ENCODE measurements at regions not wholly inside any gene's neighbourhood (a gene's known extent, or its start where the extent isn't known, plus 50 kb on each side); places are given as distances from the start of the nearest gene placed in this dataset.
A peak's percentile ranks its signal among the peaks of the same experiment; 100 is the strongest.
"Not testable (repeated sequence)": the region's sequence is repeated elsewhere in the genome, so short reads cannot be mapped to it uniquely, and the experiment has no call there.

DNA sequence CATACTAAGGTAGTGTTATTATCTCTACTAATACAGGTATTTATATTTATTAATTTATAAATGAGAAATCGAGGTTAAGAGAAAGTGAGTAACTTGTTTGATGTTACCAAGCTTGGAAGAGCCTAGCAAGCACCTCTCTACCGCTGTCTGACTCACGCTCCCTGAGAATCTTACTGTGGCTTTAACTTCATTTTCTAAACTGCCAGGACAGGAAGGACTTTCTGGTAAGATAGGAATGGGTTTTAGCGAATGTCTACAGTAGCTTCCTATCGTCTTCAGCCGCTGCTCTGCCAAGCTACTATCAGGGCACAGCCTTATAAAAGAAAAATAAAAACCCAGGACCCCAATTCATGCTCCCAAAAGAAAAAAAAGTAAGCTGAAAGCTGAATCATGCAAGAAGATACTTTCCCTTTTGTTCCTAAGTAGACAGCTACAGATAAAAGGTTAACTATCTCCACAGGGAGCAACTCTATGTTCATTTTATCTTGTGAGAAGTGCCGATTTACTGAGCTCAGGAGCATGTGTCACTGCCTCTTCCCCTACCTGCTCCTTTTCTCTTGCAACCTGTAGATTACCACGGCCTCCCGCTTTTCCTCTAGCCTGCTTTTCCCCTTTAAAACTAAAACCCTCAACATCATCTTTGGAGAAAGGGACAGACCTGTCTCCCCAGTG is 60.2 kb downstream of the THNSL1 start:
- no peak for DNase-seq

DNA sequence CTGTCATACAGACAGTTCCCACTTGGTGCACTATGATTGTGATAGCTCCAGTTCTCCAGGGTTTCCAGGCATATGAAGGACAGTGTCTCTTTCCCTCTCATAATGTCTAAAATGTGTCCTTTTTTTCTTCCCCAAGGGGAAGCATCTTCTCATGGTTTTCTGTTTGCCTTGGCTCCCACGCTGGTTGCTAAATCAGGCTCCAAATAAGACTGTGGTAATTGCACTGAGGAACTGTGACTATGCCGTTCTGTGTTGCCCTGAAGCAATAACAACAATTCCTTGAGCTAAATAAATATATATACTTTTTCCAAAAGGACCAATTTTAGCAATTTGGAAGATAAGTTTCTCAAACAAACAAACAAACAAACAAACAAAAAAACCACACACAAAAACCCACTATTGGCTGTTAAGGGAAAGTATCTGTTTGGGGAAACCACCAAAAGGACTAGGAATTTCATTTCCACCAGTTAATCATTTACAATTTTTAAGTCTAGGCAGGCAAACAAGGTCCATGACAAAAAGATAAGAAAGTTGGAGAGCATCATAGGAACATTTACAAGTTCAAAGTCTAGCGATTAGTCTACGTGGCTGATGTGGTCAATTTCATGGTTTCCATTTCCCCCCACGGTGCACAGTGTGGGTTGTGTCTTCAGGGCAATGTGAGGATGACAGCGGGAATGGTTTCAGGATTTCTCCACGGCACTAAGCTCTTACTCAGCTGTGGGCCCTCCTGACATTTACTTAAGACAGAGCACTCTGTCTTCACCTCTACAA is 62.4 kb downstream of the THNSL1 start:
- DNase-seq: no peak

DNA sequence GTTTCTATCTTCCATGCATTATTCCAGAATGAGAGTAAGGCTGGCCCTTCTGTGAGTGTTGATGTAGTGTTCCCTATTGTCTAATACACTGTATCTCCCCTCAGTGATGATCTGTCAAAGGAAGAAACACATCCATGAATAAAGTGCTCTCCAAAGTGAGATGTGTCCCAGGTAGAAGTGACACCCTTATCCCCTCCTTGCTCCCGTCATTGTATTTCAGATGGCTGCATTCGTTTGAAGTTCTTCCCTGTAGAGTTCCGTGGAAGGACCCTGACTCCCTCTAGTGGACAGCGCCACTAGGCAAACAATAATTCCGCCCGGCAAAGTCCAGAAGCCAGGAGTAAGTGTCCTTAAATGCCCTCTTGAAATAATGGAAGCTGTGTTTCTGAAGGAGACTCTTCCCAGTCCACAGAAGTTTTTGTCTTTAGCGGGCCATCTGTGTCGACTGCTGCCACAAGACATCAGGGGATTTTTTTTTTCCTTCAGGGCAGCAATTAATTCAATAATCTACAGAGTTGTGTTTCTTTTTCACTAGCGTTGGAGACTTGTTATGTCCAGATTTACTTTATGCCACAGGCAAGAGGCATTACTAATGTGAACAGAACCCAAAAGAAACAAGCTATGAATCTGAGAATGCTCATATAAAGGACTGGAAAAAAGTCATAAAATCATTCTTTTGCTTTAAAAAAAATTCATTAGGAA is 64.6 kb downstream of the THNSL1 start:
- peak; percentile 45 to 64 for DNase-seq

DNA sequence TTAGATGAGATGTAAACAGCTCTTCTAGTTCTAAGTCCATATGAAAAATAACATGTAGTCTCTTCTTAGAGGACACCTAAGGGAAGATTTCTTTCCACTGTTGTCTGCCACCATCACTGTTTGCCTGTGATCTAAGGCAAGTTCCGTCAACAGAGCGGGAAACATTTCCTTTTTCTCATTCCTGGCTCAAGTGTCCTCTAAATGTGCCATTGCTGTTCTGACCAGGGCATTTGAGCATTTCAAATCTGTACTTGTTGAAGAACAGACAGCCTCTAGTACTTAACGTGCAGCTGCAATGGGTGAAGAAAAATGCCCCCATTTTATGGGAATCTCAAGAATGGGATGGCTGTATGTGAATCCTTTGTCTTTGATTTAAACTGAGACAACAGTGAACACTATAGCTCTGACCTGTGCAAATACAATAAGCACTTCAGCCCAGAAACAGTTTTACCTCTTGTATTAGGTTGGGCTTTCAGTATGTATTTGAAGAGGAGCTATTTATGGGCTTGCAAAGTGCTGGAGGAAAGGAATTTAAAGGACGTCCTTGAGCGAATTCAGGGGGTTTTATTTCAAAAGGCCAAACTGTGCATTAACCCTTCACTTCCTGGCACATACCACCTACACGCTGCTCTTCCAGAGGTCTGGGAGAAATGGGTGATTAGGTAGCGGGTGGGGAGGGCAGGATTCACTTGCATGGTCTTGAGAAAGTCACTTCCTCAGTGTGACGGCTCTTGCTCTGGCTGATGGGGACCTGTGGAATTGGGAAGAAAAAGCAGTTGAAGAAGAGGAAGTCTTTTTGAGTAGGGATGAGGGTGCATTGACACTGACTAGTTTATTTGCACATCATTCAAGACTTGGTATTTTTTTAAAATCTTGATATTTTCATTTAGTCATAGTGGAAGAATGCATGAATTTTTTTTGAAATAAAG is 66.1 kb downstream of the THNSL1 start:
- no peak for DNase-seq

DNA sequence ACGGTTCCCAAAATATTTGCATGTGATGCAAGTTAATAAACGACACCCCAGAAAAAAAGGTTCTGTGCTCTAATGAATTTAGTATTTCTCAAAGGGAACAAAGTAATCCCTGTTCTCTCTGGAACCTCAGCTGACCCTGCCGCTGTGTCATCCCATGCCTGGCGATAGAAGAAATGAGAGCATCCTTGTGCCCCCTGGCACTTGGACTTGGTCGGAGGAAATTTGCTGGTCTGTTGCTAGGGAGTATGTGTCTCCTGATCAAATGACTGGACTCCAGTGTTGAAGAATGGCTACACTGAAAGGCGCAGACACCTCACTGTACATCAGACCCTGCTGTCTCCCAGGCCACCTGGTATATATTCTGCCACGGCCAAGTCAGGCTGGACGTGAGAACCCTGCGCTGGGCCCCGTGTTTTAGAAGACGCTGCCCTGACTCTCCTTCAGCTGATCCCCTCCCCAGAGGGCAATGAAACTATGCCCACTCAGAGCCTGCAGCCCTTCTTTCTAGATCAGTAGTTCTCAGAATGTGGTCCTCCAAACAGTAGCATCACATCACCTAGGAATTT is 67.2 kb downstream of the THNSL1 start:
- no peak for DNase-seq

DNA sequence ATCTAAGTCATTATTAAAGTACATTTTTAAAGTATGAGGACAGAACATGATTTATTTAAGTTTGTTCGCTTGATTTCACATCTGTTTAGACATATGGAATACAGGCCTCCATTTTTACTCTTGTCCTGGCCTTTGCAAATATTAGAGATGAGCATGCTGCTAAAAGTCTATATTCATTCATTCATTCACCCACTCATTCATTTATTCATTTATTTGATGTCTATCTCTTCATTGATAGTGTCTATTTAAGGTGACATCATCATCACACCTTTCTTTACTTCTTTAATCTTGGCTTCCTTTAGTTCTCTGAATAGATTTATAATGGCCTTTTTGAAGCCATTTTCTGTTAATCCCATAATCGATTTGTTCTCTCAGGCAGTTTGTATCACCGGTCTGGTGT is 68.0 kb downstream of the THNSL1 start:
- no peak for DNase-seq

DNA sequence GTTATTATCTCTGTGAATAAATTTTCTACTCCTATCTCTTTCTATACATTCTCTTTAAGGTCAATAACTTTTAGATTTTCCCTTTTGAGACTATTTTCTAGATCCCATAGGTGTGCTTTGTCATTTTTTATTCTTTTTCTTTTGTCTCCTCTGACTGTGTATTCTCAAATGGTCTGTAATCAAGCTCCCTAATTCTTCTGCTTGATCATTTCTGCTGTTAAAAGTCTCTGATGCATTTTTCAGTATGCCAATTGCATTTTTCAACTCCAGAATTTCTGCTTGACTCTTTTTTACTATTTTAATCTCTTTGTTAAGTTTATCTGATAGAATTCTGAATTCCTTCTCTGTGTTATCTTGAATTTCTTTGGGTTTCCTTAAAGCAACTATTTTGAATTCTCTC is 78.2 kb downstream of the THNSL1 start:
- DNase-seq: no peak

DNA sequence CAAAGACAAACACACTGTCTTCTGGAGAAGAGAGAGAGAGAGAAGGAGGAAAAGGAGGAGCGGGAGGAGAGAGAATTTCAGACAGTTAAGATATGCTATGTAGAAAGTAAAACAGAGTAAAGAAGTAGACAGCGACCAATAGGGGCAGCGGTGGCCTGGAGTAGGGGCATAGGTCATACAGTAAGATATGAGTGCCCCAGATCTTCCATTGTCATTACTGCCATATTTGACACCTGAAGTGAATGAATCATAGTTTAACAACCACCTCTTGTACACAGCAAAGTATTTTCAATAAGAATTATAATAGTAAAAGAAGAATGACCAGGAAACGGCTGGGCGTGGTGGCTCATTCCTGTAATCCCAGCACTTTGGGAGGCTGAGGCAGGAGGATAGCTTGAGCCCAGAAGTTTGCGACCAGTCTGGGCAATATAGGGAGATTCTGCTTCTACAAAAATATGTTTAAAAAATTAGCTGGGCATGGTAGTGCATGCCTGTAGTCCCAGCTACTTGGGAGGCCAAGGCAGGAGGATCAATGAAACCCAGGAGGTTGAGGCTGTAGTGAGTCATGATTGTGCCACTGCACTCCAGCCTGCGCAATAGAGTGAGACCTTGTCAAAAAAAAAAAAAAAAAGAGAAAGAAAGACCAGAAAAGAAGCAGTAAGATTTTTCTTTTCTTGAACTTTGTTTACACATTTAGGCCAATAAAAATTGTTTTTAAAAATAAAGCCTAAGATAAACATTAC is 77.0 kb upstream of the GPR158 start:
- DNase-seq: no peak

DNA sequence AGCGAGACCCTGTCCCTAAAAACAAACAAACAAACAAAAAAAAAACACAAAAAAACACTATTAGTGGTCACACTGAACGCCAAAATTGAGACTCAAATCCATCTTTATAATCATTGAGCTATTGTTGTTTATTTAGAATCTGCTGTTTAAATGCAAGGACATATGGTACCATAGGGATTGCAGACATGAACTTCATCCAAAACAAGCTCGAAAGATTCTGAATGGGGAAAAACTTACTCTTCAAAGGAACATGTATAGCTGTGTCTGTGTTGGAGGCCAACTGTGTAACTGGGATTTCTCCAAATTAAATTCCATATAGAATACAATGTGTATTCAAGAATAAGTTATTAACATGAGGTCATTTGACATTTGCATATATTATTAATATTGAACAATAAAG is 74.7 kb upstream of the GPR158 start:
- no peak for DNase-seq

DNA sequence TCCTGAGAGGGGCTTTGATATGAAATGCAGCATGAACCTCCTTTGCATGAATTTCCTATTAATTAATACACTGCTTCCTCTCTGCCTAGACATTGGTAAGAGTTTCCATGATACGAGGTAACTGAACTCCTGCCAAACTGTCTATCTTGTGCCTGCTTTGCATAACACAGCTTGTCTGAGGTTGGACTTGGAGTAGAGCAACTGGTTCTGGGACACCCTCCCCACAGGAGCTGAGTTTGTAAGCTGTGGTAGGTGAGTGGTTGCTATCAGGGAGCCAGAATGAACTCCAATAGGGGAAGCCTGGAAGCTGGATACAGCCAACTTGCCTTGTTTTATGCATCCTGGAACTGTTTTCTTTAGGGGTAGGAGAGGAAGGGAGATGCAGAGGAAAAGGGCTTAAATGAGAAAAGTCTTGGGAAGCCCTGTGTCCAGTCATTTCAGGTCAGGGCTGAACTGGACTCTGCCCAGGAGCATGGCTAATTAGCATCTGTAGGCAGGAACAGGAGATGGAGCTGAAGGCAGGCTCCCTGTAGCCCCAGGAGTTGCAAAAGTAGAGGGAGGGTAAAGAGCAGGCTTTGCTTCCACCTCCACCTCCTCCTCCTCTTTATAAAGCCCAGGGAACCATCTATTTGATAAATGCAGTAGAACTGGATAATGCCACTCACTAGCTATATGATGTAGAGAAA is 73.2 kb upstream of the GPR158 start:
- no peak for DNase-seq

DNA sequence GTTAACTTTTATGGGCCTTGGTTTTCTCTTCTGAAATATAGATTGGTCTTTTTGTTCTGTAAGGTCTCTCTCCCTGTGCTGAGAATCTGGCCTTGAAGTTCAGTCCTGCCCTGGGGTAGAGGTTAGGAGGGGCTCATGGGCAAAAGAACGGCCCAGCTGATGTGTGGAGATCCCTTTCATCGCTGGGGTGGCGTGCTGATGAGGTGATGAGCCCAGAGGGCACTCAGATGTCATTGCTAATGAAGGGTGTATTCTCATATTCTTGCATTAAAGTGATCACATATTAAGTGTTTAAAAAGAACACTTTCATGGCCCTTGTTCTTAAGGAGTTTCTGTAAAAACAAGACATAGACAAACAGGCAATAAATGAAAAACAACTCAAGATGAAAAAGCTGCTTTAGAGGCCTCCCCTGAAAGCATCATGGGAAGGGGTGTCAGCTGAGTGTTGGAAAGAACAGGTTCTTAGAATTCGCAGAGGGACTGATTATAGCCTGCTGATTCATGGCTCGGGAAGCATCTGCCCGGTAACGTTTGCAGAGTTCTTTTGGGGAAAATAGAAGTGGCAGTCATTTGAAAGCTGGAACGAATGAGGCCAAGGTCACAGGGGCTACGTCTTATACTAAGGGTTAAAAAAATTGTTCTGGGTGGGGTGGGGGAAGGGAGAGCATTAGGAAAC is 72.5 kb upstream of the GPR158 start:
- DNase-seq: no peak

DNA sequence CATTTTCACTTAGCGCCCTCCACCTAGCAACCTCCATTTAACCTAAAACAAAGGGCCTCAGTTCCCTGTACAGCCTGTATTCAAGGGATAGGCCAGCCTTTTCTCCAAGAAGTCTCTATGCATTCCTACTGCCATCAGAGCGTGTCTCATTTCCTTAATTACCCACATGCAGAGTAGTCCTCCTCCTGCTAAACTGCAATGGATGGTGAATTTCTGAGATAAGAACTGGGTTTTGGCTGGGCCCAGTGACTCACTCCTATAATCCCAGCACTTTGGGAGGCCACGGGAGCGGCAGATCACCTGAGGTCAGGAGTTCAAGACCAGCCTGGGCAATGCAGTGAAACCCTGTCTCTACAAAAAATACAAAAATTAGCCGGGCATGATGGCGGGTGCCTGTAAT is 71.1 kb upstream of the GPR158 start:
- no peak for DNase-seq

DNA sequence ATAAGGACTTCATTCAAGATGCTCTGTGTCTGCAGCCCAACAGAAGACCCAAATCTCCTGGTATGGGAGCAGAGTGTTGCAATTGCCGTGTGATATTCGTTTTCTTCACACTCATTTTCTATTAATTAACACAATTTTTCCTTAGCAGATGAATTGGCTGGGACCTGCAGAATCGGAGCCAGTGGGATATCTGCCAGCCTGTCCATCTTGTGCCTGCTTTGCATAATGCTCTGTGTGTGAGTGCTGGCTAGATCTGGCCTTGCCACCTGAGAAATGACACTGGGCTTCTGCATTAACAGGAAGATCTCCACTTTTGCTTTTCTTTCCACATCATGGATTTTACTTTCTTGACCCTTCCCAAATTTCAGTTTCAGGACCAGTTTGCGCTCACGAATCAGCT is 70.4 kb upstream of the GPR158 start:
- DNase-seq: no peak

DNA sequence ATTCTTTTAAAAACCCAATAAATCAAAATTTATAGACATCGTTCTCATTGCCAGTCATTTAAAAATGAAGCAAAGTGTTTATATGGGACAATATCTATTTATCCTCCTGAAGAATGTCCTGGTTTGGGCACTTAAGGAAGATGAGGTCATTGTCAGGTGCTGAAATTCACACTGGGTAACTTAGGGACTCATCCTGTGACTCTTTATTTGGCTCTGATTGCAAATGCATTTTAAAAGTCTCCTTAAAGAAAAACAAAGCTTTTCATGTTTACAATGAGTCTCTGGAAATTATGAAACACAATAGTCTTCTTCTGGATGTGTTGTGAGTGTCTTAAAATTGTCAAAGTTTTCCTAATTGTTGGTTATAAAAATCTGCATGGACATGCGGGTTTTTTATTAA is 69.5 kb upstream of the GPR158 start:
- no peak for DNase-seq

DNA sequence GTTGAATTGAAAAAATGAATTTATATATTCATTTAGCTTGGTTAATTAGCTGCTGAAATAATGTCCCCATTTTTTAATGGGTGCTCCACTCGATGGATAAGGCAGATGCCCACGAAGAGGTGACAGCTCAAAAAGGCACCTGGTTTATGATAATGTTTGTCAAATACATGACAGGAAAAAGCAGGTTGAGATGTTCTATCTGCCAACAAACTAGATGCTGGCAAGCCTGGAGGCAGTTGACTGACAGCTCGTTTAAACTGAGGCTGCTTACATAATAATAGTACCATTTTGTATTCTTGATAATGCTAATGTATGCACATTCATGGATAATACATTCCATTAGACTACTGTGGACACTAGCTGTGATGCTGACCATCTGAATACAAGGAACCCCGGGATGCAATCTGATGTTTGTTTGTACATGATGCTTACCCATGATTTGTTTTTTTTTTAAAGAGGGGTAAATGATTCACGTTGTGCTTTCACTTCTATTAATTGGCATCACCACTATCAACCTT is 69.0 kb upstream of the GPR158 start:
- no peak for DNase-seq

DNA sequence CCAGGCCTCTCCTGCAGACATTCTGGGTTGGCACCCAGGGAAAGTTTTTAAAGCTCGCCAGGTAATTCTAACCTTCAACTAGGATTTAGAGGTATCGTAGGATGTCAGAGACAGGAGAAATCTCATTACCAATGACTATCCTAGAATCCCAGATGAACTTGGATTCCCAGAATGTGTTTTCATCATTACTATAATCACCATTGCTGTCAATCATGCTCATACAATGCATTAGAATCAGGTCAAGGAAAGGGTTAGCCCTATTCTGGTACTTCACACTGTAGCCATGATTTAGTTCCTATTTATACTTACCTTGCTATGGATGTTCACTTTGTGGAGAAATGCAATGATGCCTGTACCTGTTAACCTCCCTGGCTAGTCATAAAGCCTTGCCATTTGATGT is 67.0 kb upstream of the GPR158 start:
- no peak for DNase-seq

DNA sequence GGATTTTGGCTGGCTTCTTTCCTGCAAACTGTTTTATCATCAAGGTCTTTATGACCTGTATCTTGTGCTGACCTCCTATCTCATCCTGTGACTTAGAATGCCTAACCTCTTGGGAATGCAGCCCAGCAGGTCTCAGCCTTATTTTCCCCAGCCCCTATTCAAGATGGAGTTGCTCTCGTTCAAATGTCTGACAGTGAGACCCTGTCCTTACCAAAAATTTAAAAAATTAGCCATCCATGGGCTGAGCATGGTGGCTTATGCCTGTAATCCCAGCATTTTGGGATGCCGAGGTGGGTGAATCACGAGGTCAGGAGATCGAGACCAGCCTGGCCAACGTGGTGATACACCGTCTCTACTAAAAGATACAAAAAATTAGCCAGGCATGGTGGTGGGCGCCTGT is 64.9 kb upstream of the GPR158 start:
- not testable (repeated sequence) for DNase-seq

DNA sequence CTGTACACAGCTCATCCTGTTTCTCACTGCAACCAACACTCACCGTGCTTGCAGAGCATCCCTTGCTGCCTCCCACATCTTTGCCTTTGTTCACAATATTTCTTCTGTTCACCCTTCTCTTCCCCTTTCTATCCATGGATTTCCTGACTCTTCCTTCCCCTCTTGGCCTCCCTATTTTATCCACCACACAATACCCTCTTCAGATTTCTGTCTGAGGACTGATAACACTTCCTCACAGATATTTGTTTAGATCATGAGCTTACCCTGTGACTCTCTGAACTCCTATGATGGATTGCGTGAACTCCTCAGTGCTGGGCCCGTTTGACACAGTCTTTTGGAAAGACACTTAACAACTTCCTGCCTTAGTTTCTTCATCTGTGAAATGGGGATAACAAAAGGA is 62.8 kb upstream of the GPR158 start:
- DNase-seq: no peak

DNA sequence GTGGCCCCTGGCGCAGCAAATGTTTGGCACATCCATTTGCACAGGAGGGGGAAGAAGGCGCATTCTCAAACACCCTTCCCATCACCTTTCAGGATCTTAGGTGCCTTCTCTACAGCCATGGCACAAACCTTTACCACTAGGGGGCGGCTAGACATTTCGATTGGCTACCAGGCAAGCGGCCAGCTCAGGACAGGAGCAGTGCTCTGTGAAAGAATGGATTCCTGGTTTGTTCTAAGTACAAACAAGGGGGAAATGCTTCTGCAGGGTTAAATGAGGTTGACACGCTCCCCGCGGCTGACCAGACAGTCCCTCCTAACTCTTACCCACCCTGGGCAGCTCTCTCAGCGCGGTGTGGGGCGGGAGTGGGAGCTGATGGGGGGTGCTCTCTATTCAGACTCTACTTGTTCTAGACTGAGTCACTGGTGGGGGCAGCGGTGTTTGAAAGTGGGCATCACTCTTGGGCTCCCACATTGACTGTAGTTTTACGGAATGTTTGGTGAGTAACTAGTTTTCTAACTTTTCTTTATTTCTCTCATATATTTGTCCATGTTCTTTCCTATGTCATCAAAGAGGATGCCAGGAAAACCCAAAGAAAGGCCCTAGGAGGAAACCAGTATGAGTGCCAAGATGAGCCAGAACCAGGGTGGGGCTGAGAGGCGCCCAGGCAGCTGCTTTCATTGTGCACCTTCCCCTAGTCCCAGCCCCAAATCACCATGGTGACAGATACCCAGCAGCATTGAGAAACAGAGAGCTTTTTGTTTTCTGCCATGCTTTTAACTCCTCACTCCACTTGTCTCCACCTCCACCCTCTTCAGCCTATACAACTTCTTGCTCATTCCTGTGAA is 61.4 kb upstream of the GPR158 start:
- DNase-seq: peak; percentile 2 to 3

DNA sequence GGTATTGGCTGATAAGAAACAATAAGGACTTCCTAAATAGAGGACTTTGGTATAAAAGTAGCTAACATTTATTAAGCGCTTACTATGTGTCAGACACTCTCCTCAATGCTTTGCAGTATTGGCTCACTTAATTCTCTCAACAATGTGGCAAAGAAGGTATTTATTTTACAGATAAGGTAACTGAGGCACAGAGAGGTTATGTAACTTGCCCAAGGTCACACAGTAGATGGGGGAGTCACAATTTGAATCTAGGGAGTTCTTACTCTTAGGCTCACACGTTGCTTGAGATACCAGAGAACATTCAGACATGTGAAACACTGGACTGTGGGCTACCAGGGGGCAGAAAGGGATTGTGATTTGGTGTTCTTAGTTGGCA is 60.8 kb upstream of the GPR158 start:
- DNase-seq: no peak
